ENCODE measurements at regions not wholly inside any gene's neighbourhood (a gene's known extent, or its start where the extent isn't known, plus 50 kb on each side); places are given as distances from the start of the nearest gene placed in this dataset.

DNA sequence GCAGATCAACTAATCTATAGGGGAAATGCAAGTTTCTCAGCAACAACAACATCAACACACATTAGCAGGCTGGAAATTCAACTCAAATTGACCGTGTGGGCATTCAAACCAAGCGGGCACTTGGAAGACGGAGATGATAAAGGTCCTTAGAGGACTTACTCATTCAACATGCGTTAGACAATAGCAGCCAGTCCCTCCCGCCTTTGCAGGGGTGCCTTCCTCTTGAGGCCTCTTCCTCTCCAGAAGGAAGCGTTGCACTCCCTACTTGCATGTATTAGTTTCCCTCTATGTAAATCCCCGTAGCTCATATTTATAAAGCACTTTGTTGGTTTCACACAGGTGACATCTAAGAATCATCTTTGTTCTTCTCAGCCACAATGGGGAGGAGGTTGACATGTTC, 300.8 kb upstream of the STXBP5 start (continued):
- TF ChIP-seq, protein P1, sequence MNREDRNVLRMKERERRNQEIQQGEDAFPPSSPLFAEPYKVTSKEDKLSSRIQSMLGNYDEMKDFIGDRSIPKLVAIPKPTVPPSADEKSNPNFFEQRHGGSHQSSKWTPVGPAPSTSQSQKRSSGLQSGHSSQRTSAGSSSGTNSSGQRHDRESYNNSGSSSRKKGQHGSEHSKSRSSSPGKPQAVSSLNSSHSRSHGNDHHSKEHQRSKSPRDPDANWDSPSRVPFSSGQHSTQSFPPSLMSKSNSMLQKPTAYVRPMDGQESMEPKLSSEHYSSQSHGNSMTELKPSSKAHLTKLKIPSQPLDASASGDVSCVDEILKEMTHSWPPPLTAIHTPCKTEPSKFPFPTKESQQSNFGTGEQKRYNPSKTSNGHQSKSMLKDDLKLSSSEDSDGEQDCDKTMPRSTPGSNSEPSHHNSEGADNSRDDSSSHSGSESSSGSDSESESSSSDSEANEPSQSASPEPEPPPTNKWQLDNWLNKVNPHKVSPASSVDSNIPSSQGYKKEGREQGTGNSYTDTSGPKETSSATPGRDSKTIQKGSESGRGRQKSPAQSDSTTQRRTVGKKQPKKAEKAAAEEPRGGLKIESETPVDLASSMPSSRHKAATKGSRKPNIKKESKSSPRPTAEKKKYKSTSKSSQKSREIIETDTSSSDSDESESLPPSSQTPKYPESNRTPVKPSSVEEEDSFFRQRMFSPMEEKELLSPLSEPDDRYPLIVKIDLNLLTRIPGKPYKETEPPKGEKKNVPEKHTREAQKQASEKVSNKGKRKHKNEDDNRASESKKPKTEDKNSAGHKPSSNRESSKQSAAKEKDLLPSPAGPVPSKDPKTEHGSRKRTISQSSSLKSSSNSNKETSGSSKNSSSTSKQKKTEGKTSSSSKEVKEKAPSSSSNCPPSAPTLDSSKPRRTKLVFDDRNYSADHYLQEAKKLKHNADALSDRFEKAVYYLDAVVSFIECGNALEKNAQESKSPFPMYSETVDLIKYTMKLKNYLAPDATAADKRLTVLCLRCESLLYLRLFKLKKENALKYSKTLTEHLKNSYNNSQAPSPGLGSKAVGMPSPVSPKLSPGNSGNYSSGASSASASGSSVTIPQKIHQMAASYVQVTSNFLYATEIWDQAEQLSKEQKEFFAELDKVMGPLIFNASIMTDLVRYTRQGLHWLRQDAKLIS (CRISPR knock-in tag; IDR thresholded peaks at IDR 0.05): no peak
- TF ChIP-seq, protein P2, sequence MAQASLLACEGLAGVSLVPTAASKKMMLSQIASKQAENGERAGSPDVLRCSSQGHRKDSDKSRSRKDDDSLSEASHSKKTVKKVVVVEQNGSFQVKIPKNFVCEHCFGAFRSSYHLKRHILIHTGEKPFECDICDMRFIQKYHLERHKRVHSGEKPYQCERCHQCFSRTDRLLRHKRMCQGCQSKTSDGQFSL (CRISPR knock-in tag; IDR thresholded peaks at IDR 0.05): no peak

DNA sequence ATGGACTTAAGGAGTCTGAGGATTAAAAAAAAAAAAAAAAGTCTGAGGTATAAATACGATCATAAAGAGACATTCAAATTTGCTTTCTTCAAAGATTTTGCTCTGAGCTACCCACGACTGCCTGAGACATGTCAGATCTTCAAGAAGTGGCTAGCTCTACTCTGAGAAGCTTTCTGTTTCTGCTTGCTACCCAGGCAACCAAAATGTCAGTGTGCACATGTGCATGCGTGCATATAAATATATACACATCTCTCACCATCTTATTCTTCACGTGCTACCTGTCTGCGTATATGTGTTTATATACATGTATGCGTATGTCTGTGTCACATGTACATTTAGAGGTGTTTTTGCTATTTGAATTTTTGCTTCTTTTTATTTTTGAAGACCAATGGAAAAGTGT, 299.6 kb upstream of the STXBP5 start:
- BruUV-seq (replicated peaks): no TSS peak
- H3K4me2 ChIP-seq (ENCODE audit: low read depth, low read length): no peak overlapping the region
- DNase-seq (ENCODE audit: low spot score) (no peak), FAIRE-seq (no peak), ATAC-seq (no peak)
- in situ Hi-C loops (cut with HindIII; ENCODE audit: extremely low pct_ligation_motif_present, low pct_unique_long_range_greater_than_20kb) (loop anchor here (10.0 kb wide), 1 partner anchor 300 kb away; the partner anchor contains the start of gene STXBP5), intact Hi-C loops (cut with micrococcal nuclease; ENCODE audit: unreplicated experiment) (no loop called here)
- no peaks in the 10 kb centered on the region for H4K20me1 ChIP-seq (ENCODE audit: insufficient read depth, low read length)
- H2AFZ ChIP-seq (ENCODE audit: low read length): no peak overlapping the region
- H3K9me3 ChIP-seq (ENCODE audit: low read length): no peaks in the 10 kb centered on the region
- no peak overlapping the region for H3K27ac ChIP-seq (ENCODE audit: extremely low read length, insufficient read depth, low read length)
- H3K27me3 ChIP-seq (ENCODE audit: control insufficient read depth in 1 of 2, insufficient read depth in 2 of 2, low read length in 2 of 2): no peaks in the 10 kb centered on the region
- no peaks in the 10 kb centered on the region for H3K36me3 ChIP-seq (replicated peaks in 1 of 2; ENCODE audit: control insufficient read depth in 1 of 2, insufficient read depth in 2 of 2, low read length in 2 of 2)
- no peak overlapping the region for H3K9ac ChIP-seq (ENCODE audit: insufficient read depth, low read depth, low read length)
- ChIA-PET POLR2A (no interaction called here), CTCF (ENCODE audit: low intra/inter-chr PET ratio, low total read pairs) (no interaction called here)
- peaks cover 7% of the 10 kb centered on the region; the same call in 1 of the 2 replicates for H3K4me1 ChIP-seq (ENCODE audit: insufficient read depth, low read length)
- H3K4me3 ChIP-seq (replicated peaks in 1 of 3; ENCODE audit: insufficient read depth in 1 of 3, low read depth in 2 of 3, low read length in 3 of 3): no peak overlapping the region
- no peaks in the 10 kb centered on the region for H3K79me2 ChIP-seq (ENCODE audit: insufficient read depth, low read length)
- WGBS (ENCODE audit: low lambda C conversion rate): 55% methylated on average over 6 of the region's 6 CpGs
- no peak for TF ChIP-seq CREM (IDR thresholded peaks at IDR 0.05)
- TF ChIP-seq CREM (CRISPR knock-in tag; IDR thresholded peaks at IDR 0.05): no peak
- TF ChIP-seq RAD51 (IDR thresholded peaks at IDR 0.05; ENCODE audit: borderline replicate concordance): no peak
- no peak for TF ChIP-seq SRSF4 (IDR thresholded peaks at IDR 0.05; ENCODE audit: low read depth, low read length, poor library complexity, severe bottlenecking)
- no peak for TF ChIP-seq ZNF550 (CRISPR knock-in tag; IDR thresholded peaks at IDR 0.05; ENCODE audit: borderline replicate concordance)
- TF ChIP-seq ZNF253 (CRISPR knock-in tag; IDR thresholded peaks at IDR 0.05; ENCODE audit: borderline replicate concordance): no peak
- no peak for TF ChIP-seq ZNF333 (CRISPR knock-in tag; IDR thresholded peaks at IDR 0.05; ENCODE audit: borderline replicate concordance)
- TF ChIP-seq BHLHE40 (IDR thresholded peaks at IDR 0.05; ENCODE audit: low read length): no peak
- no peak for TF ChIP-seq RARA (CRISPR knock-in tag; IDR thresholded peaks at IDR 0.05)
- TF ChIP-seq DR1 (CRISPR knock-in tag; IDR thresholded peaks at IDR 0.05): no peak
- TF ChIP-seq, protein P3, sequence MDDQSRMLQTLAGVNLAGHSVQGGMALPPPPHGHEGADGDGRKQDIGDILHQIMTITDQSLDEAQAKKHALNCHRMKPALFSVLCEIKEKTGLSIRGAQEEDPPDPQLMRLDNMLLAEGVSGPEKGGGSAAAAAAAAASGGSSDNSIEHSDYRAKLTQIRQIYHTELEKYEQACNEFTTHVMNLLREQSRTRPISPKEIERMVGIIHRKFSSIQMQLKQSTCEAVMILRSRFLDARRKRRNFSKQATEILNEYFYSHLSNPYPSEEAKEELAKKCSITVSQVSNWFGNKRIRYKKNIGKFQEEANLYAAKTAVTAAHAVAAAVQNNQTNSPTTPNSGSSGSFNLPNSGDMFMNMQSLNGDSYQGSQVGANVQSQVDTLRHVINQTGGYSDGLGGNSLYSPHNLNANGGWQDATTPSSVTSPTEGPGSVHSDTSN (CRISPR knock-in tag; IDR thresholded peaks at IDR 0.05; ENCODE audit: borderline replicate concordance): no peak
- TF ChIP-seq, protein P4, sequence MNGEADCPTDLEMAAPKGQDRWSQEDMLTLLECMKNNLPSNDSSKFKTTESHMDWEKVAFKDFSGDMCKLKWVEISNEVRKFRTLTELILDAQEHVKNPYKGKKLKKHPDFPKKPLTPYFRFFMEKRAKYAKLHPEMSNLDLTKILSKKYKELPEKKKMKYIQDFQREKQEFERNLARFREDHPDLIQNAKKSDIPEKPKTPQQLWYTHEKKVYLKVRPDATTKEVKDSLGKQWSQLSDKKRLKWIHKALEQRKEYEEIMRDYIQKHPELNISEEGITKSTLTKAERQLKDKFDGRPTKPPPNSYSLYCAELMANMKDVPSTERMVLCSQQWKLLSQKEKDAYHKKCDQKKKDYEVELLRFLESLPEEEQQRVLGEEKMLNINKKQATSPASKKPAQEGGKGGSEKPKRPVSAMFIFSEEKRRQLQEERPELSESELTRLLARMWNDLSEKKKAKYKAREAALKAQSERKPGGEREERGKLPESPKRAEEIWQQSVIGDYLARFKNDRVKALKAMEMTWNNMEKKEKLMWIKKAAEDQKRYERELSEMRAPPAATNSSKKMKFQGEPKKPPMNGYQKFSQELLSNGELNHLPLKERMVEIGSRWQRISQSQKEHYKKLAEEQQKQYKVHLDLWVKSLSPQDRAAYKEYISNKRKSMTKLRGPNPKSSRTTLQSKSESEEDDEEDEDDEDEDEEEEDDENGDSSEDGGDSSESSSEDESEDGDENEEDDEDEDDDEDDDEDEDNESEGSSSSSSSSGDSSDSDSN (CRISPR knock-in tag; IDR thresholded peaks at IDR 0.05): no peak
